PC-3 (cell line): ENCODE measurements at regions not wholly inside any gene's neighbourhood (a gene's known extent, or its start where the extent isn't known, plus 50 kb on each side); places are given as distances from the start of the nearest gene placed in this dataset.
"Not testable (repeated sequence)": the region's sequence is repeated elsewhere in the genome, so short reads cannot be mapped to it uniquely, and the experiment has no call there.

Experiments
- ATAC-seq: fragments of 200-7000 bp; cut with Tn5 transposase; 2 replicates; pipeline ENCODE4 v1.9.1; 2020; ENCODE audit warnings: mild to moderate bottlenecking, moderate library complexity
- BruUV-seq: library from RNA; stranded (reverse); fragments of 400-500 nt; replicated peaks from 2 replicates; lab custom pipeline; 2021; lab: Mats Ljungman, UMichigan
- CTCF ChIA-PET: fragments of 300-600 bp; sonication (Branson Sonifier 250); formaldehyde crosslinking; loops from one replicate; lab custom pipeline; 2022; ENCODE audit warnings: antibody characterized with exemption; lab: Charles Lee
- POLR2A ChIA-PET: fragments of 300-600 bp; sonication (Branson Sonifier 250); formaldehyde crosslinking; loops from one replicate; lab custom pipeline; 2022; ENCODE audit warnings: antibody characterized with exemption; ENCODE audit not compliant: unreplicated experiment; lab: Charles Lee
- DNase-seq: peaks from one replicate; pipeline ENCODE4 v3.0.0-alpha.2; 2015
- H2AFZ ChIP-seq: fragments of 300-600 bp; sonication (generic); 2 replicates; pipeline ENCODE4 v1.6.0; 2016; ENCODE audit warnings: antibody characterized with exemption, low read length
- H3F3A ChIP-seq: fragments of 300-600 bp; sonication (generic); one replicate; pipeline ENCODE4 v1.6.0; 2017; ENCODE audit warnings: antibody characterized with exemption, low read length, control low read depth, mild to moderate bottlenecking; ENCODE audit not compliant: unreplicated experiment
- H3K27ac ChIP-seq: fragments of 300-600 bp; sonication (generic); 2 replicates; pipeline ENCODE4 v1.5.1; 2016; ENCODE audit warnings: mild to moderate bottlenecking, low read length
- H3K27me3 ChIP-seq: fragments of 300-600 bp; sonication (generic); 2 replicates; pipeline ENCODE4 v1.6.1; 2016; ENCODE audit warnings: low read length, mixed read lengths
- H3K36me3 ChIP-seq: fragments of 300-600 bp; sonication (generic); 2 replicates; pipeline ENCODE4 v1.6.1; 2016; ENCODE audit warnings: low read depth, mixed run types, low read length, mixed read lengths
- H3K4me1 ChIP-seq: fragments of 300-600 bp; sonication (generic); 2 replicates; pipeline ENCODE4 v1.5.1; 2016; ENCODE audit warnings: low read length; ENCODE audit not compliant: insufficient read depth
- H3K4me2 ChIP-seq: fragments of 300-600 bp; sonication (generic); 2 replicates; pipeline ENCODE4 v1.6.0; 2016; ENCODE audit warnings: low read length
- H3K4me3 ChIP-seq: fragments of 300-600 bp; sonication (generic); 2 replicates; pipeline ENCODE4 v1.5.1; 2016; ENCODE audit warnings: mild to moderate bottlenecking, low read length, mixed read lengths
- H3K79me2 ChIP-seq: fragments of 300-600 bp; sonication (generic); 2 replicates; pipeline ENCODE4 v1.6.1; 2017; ENCODE audit warnings: low read length, mixed read lengths
- H3K9ac ChIP-seq: fragments of 300-600 bp; sonication (generic); 2 replicates; pipeline ENCODE4 v1.6.0; 2016; ENCODE audit warnings: mild to moderate bottlenecking, low read length
- H3K9me2 ChIP-seq: fragments of 300-600 bp; sonication (generic); replicated peaks from 2 replicates; pipeline ENCODE4 v1.6.1; 2016; ENCODE audit warnings: mixed run types, low read length, mixed read lengths
- H3K9me3 ChIP-seq: fragments of 300-600 bp; sonication (generic); 2 replicates; pipeline ENCODE4 v1.6.1; 2016; ENCODE audit warnings: low read length, mixed read lengths
- H4K20me1 ChIP-seq: fragments of 300-600 bp; sonication (generic); 2 replicates; pipeline ENCODE4 v1.6.1; 2016; ENCODE audit warnings: low read length, mixed read lengths
- EZH2 ChIP-seq: fragments of 300-600 bp; sonication (generic); IDR thresholded peaks from one replicate; pipeline ENCODE4 v1.6.1; 2017; ENCODE audit warnings: antibody characterized with exemption, mild to moderate bottlenecking, low read length; ENCODE audit not compliant: unreplicated experiment
- EZH2phosphoT487 ChIP-seq: fragments of 300-600 bp; sonication (generic); IDR thresholded peaks from 2 replicates; pipeline ENCODE4 v1.6.1; 2018; ENCODE audit warnings: mild to moderate bottlenecking, antibody characterized with exemption, low read length, borderline replicate concordance
- intact Hi-C: fragments of 100-400 bp; cut with micrococcal nuclease; formaldehyde crosslinking; loops from 2 replicates; pipeline ENCODE4 v1.9.0; 2023
- TF ChIP-seq, protein P1 (sequence below): fragments of 300-600 bp; sonication (generic); conservative IDR thresholded peaks from 2 replicates; pipeline ENCODE4 v1.5.1; 2017; ENCODE audit warnings: antibody characterized with exemption, low read depth, mild to moderate bottlenecking, low read length

DNA sequence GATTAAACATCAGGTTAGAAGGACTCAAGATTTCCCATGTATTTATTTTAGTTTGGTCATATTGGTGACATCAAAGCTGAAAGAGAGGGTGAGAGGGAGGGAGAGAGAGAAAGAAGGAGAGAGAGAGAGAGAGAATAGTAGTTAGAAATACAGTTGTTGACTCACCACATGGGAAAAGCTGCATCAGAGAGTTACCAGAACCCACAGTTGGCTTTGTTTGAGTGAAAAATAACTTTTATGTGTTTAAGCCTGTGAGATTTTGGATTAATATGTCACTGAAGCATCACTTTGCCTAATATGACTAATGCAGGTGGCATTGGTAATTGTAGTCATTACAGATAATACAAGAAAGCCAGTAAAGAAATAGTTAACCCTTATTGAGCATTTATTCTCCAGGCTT lies 303.9 kb downstream of the REEP3 start:
- BruUV-seq = no TSS peak
- Histone ChIP-seq H2AFZ (no peak overlapping the region), H3K4me1 (no peaks in the 10 kb centered on the region), H3K27ac (no peak overlapping the region), H3K9me3 (peaks cover 14% of the 10 kb centered on the region; the same call in 1 of the 2 replicates), H3K9me2 (no peaks in the 10 kb centered on the region), H3K9ac (no peak overlapping the region), H3K36me3 (no peaks in the 10 kb centered on the region), H4K20me1 (no peaks in the 10 kb centered on the region), H3K4me2 (no peak overlapping the region), H3F3A (no peaks in the 10 kb centered on the region), H3K27me3 (no peaks in the 10 kb centered on the region), H3K4me3 (no peak overlapping the region), H3K79me2 (no peaks in the 10 kb centered on the region)
- ATAC-seq (no peak), DNase-seq (no peak)
- ChIA-PET POLR2A (no interaction called here), CTCF (no interaction called here)
- intact Hi-C loops = no loop called here
- TF ChIP-seq EZH2 = no peak
- no peak for TF ChIP-seq EZH2phosphoT487
- TF ChIP-seq, protein P1, sequence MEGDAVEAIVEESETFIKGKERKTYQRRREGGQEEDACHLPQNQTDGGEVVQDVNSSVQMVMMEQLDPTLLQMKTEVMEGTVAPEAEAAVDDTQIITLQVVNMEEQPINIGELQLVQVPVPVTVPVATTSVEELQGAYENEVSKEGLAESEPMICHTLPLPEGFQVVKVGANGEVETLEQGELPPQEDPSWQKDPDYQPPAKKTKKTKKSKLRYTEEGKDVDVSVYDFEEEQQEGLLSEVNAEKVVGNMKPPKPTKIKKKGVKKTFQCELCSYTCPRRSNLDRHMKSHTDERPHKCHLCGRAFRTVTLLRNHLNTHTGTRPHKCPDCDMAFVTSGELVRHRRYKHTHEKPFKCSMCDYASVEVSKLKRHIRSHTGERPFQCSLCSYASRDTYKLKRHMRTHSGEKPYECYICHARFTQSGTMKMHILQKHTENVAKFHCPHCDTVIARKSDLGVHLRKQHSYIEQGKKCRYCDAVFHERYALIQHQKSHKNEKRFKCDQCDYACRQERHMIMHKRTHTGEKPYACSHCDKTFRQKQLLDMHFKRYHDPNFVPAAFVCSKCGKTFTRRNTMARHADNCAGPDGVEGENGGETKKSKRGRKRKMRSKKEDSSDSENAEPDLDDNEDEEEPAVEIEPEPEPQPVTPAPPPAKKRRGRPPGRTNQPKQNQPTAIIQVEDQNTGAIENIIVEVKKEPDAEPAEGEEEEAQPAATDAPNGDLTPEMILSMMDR = no peak

DNA sequence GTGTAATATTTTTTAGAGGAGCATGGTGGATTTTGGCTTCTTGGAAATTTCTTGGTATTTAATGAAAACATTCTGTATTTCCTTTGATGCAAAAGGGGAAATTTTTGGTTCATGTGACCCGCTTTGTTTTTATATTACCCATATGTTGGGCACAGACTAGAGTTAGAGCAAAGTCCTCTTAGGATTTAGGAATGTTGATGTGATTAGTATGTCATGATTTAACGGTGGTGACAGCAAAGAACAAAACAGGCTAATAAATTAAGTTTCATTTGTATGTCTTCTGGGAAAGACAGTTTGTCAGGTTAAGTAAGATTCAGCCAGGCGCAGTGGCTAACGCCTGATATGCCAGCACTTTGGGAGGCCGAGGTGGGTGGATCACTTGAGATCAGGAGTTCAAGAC lies 304.6 kb downstream of the REEP3 start:
- ChIA-PET CTCF (no interaction called here), POLR2A (no interaction called here)
- BruUV-seq = no TSS peak
- no peaks in the 10 kb centered on the region for H3K4me1 ChIP-seq
- no peak for ATAC-seq
- H3K9ac ChIP-seq = no peak overlapping the region
- TF ChIP-seq, protein P1 = no peak
- no peak for TF ChIP-seq EZH2phosphoT487
- TF ChIP-seq EZH2 = no peak
- H3K27me3 ChIP-seq = no peaks in the 10 kb centered on the region
- H3K9me3 ChIP-seq = peaks cover 14% of the 10 kb centered on the region; the same call in 1 of the 2 replicates
- no peaks in the 10 kb centered on the region for H3K36me3 ChIP-seq
- no peak overlapping the region for H2AFZ ChIP-seq
- intact Hi-C loops = no loop called here
- DNase-seq = no peak
- no peaks in the 10 kb centered on the region for H3K9me2 ChIP-seq
- H3K27ac ChIP-seq = no peak overlapping the region
- H3K4me2 ChIP-seq = no peak overlapping the region
- no peaks in the 10 kb centered on the region for H4K20me1 ChIP-seq
- H3K4me3 ChIP-seq = no peak overlapping the region
- no peaks in the 10 kb centered on the region for H3F3A ChIP-seq
- H3K79me2 ChIP-seq = no peaks in the 10 kb centered on the region

DNA sequence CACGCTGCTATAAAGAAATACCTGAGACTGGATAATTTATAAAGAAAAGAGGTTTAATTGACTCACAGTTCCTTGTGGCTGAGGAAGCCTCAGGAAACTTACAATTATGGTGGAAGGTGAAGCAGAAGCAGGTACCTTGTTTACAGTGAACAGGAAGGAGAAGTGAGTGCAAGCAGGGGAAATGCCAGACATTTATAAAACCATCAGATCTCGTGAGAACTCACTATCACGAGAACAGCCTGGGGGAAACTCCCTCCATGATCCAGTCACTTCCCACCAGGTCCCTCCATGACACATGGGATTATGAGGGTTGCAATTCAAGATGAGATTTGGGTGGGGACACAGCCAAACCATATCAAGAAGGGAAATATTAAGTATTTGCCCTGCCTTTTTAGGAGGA lies 305.8 kb downstream of the REEP3 start:
- H3K36me3 ChIP-seq, intact Hi-C loops, H3K27me3 ChIP-seq, H4K20me1 ChIP-seq, H2AFZ ChIP-seq, H3K9me2 ChIP-seq, POLR2A ChIA-PET, DNase-seq, BruUV-seq, H3K4me3 ChIP-seq, H3K4me1 ChIP-seq, H3K9ac ChIP-seq, ATAC-seq, H3K79me2 ChIP-seq, H3K27ac ChIP-seq, H3F3A ChIP-seq, H3K4me2 ChIP-seq: not testable (repeated sequence)
- CTCF ChIA-PET = interaction anchor here (0.6 kb wide), 1 partner anchor 107 kb away, joined by 4 read pairs; no protein-coding TSS in a partner anchor
- peaks cover 14% of the 10 kb centered on the region; the same call in 1 of the 2 replicates for H3K9me3 ChIP-seq
